DMS 273 (cell line): ENCODE measurements at regions not wholly inside any gene's neighbourhood (a gene's known extent, or its start where the extent isn't known, plus 50 kb on each side); places are given as distances from the start of the nearest gene placed in this dataset.
"Not testable (repeated sequence)": the region's sequence is repeated elsewhere in the genome, so short reads cannot be mapped to it uniquely, and the experiment has no call there.

Experiments used
- DNase-seq: peaks from one replicate; lab custom pipeline; 2025; ENCODE audit not compliant: unreplicated experiment; lab: John Stamatoyannopoulos, UW

DNA sequence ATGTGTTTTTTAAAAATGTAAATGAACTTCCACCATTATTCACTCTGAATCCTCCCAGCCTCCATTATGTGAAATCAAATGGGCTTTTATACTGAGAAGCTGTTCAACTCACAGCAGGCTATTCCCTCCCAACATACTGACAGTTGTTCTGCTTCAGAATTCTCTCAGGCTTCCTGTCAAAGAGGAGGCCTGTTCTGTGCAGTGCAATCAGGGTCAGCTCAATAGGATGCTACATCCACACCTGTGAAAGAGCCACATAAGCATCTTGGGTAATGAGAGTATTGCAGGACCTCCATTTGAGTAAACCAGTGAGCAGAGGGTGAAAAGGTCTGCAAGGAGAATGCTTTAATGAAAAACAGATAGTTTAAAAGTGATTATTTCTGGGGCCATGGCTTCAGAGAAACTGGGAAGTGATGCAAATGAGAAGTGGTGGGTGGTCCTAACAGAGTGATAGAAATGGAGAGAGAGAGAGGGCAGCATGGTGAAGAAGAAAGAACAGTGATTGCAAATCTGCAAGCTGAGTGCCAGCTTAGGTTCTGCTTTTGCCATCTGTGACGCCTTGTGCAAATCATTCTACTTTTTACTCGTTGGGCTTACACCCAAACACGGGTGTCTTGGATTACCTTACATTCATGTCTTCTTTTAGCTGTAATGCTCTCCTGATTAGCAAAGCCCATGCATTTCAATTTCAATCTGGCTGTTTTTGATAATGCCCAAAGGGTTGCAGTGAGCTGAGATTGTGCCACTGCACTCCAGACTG is 202.5 kb upstream of the NMUR2 start:
- no peak for DNase-seq

DNA sequence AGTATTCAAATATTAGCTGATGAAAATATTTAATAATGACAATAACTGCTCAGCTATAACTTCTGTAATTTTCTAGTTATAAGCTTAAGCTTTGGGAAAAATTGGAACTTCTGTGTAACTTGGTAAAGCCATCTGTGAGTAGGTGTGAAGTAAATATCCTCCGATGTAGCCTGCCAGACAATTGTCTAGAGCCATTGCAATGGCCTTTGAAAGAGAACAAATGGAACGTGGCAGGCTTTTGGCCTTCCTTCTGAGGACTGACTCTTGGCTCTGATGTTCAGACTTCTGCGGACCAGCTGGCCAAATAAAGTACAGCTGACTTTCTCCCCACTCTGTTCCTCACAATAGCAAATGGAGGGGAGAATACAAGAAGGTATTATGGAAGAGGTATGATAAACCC is 203.4 kb upstream of the NMUR2 start:
- no peak for DNase-seq

GRCh38 chr5:152619756-152620155 is 214.7 kb upstream of the NMUR2 start:
- DNase-seq: no peak

DNA sequence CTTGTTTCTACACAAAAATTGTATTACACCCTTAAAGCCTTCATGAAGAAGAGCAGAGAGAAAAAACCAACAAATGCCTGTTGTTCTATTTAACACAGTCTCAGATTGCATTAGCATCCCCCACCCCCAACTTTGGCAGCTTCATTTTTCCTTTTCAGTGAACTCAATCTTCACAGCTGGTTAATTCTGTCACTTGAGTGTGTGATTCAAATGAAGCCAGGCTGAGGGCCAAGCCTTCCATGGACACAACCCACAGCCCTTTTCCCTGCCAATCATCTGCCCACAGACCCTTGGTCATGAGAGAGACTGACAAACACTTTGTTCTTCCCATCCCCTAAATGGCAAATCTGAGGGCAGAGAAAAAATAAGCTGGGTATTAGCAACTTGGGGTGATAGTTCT is 217.5 kb upstream of the NMUR2 start:
- DNase-seq: no peak

DNA sequence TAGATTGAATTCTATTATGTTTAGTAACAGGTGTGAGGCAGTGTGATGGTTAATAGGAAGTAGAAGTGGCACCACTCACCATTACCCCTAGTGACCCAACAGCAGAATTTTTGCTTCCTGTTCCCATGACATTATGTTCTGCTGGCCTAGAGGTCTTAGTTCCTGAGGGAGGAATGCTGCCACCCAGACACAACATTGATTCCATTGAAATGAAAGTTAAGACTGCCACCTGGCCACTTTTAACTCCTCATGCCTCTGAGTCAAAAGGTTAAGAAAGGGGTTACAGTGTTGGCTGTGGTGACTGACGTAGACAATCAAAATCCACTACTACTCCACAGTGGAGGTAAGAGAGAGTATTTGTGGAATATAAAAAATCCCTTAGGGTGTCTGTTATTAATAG is 218.9 kb upstream of the NMUR2 start:
- DNase-seq: no peak

GRCh38 chr5:152625696-152626095 is 220.6 kb upstream of the NMUR2 start:
- no peak for DNase-seq

- DNase-seq: no peak
These were observed 226.1 kb upstream of the NMUR2 start for GRCh38 chr5:152631221-152631620.

- DNase-seq: no peak
These were observed 227.3 kb upstream of the NMUR2 start for GRCh38 chr5:152632360-152632759.

- peak; percentile 29 for DNase-seq
These were observed 229.5 kb upstream of the NMUR2 start for GRCh38 chr5:152634586-152634985.

DNA sequence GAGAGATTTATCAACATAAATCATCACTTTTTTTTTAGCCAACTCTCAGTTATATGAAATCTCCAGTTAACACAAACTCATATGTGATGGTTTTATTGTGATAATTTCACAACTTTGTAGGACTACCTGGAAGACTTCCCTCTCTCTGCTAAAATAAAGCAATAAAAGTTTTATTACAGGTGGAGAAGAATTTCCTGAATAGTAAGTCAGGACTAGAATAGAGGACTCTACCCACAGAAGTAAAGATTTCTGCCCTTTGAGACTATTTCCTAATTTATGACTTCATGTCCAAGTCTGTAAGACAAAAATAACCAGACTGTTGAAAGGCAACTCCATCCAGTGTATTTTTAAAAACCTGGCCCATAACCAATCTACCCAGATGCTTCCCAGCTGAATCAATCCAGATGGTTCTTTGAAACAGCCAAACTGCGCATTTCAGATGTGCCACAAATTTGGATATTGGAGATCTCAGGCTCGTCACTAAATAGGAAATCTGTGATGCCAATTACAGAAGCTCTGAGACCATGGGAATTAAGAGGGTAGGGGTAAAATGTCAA is 234.0 kb upstream of the NMUR2 start:
- no peak for DNase-seq

DNA sequence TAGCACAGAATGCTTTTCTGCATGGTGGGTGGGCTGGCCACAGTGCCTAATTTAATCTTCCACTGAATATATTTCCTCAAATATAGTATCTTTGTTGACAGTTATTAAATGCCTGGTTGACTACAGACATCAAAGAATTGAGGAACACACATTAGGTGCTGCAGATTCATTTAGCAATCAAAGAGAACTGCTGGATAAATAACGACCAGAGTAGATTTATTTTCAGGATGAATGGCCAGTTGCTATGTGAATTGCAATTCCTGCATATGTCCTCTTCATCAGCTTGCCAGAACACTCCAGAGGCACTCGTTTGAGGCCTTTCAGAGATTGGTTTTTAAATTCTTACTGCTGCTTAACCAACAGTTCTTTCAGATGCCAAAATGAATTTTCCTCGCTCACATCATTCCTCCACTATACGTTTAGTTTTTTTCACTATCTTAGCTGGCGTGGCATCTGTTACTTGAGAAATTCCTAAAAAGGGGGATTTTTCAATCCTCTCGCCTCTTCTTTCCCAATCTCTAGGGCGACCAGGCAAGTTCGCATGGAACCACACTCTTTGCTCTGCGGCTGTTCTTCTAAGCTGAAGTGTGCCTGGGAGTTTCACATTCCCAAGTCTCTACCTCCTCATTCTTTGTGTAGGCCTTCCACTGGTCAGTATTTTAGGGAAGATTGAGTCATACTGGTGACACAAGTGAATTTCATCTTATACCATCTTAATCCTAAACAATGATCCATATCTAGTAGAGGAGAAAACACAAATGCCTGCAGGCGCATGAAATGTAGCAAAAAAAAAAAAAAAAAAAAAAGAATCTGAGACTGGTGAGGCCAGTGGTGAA is 237.1 kb upstream of the NMUR2 start:
- DNase-seq: no peak

- no peak for DNase-seq
These were observed 237.8 kb upstream of the NMUR2 start for GRCh38 chr5:152642880-152643279.

GRCh38 chr5:152644029-152644728 is 239.1 kb upstream of the NMUR2 start:
- DNase-seq: no peak

DNA sequence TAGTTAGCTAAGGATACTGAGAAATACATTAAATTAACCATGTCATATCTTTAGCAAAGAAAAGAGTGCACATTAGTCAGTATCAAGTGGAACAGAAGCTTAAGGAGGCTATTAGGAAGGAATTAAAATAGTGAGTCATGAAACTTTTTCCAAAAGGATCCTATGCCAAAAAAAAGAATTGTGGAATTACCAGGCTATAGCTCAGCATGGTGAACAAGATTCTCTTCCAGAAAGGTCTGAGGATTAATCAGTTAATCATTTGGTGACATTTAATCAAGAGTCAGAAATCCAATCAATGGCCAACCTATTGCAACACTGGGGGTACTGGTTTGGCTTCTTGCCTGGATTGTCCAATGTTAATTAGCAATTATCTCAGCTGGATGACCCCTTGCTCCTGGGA is 244.5 kb upstream of the NMUR2 start:
- DNase-seq: no peak

- no peak for DNase-seq
These were observed 245.3 kb upstream of the NMUR2 start for GRCh38 chr5:152650413-152650812.

GRCh38 chr5:152659470-152659869 is 254.4 kb upstream of the NMUR2 start:
- not testable (repeated sequence) for DNase-seq

DNA sequence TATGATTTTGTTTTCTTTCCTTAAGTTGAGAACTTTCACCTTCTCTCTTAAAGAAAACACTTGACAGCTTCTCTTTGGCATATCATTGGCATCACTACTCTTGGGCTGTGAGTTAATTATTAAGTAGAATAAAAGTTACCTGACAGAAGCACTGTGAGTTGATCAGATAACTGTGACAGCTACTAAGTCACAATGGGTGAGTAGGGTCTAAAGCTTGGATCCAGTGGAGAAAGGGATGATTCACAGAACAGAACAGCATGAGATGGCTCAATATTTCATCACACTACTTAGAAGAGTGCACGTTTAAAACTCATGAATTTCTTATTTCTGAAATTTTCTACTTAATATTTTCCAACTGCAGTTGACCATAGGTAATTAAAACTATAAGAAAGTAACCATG is 268.5 kb upstream of the NMUR2 start:
- no peak for DNase-seq

DNA sequence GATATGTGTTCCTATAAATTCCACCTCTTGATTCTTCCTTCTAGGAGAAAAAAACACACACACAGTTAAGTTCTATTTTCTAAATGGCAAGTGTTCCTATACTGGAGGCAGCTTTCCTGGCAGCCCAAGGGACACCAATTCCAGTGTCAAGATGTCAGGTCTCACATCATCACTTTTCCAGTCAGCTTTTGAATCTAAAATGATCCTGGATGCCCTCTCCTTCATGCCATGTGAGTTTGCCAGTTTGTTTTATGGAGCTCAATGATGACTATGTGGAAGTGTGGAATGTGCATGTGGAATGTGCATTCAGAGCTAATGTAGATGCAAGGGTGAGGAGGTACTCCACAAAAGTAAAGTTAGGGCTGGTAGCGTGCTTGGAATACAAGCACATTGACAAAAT is 269.3 kb upstream of the NMUR2 start:
- no peak for DNase-seq

DNA sequence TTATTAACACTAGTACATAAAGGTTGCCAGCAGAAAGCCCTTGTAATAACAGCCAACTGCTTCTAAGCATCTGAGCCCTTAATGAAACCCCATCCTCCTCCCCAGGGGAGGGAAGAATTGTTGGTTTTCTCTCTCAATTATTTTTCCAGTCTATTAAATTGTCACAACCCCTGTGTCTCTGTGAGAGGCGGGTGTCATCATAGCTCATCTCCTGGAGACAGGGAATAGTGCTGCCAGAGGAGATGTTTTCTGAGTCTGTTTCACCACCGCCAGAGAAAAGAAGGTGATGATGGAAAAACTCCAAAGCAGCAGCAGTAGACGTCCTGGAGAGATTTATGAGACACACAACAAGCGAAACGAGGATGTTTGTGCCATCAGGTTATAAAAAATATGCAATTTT is 271.1 kb upstream of the NMUR2 start:
- no peak for DNase-seq

GRCh38 chr5:152683205-152683604 is 278.1 kb upstream of the NMUR2 start:
- DNase-seq: no peak

- no peak for DNase-seq
These were observed 281.9 kb upstream of the NMUR2 start for GRCh38 chr5:152686931-152687330.
